Erythroblast (primary cell): ENCODE measurements at regions not wholly inside any gene's neighbourhood (a gene's known extent, or its start where the extent isn't known, plus 50 kb on each side); places are given as distances from the start of the nearest gene placed in this dataset.

Source experiments
- GATA1 ChIP-seq: IDR thresholded peaks from 2 replicates; pipeline ENCODE4 v1.6.1; 2011; ENCODE audit warnings: low read depth, mild to moderate bottlenecking, control low read depth, low read length, moderate library complexity
- POLR2A ChIP-seq: IDR thresholded peaks from 2 replicates; pipeline ENCODE4 v1.6.1; 2011; ENCODE audit warnings: mild to moderate bottlenecking, low read length

- TF ChIP-seq POLR2A (no peak), GATA1 (no peak)
Measured at GRCh38 chr2:100643906-100644501, 81.2 kb downstream of the PDCL3 start.
